ENCODE measurements at regions not wholly inside any gene's neighbourhood (a gene's known extent, or its start where the extent isn't known, plus 50 kb on each side); places are given as distances from the start of the nearest gene placed in this dataset.
A peak's percentile ranks its signal among the peaks of the same experiment; 100 is the strongest.

GRCh38 chr3:189049458-189050236 is 122.1 kb upstream of the TPRG1 start:
- no peak for DNase-seq (ENCODE audit: low read depth)

- DNase-seq (ENCODE audit: low read depth): no peak
Measured at GRCh38 chr3:189053322-189053721, 118.4 kb upstream of the TPRG1 start.

GRCh38 chr3:189056646-189057335 is 115.0 kb upstream of the TPRG1 start:
- no peak for DNase-seq (ENCODE audit: low read depth)

- DNase-seq (ENCODE audit: low read depth): no peak
Measured at GRCh38 chr3:189057369-189057768, 114.4 kb upstream of the TPRG1 start.

GRCh38 chr3:189058071-189058470 is 113.7 kb upstream of the TPRG1 start:
- DNase-seq (ENCODE audit: low read depth): no peak

- no peak for DNase-seq (ENCODE audit: low read depth)
Measured at GRCh38 chr3:189070965-189071364, 100.8 kb upstream of the TPRG1 start.

- peak; percentile 8 for DNase-seq (ENCODE audit: low read depth)
Measured at GRCh38 chr3:189071446-189071845, 100.3 kb upstream of the TPRG1 start.

- no peak for DNase-seq (ENCODE audit: low read depth)
Measured at GRCh38 chr3:189076449-189076848, 95.3 kb upstream of the TPRG1 start.

GRCh38 chr3:189080745-189081144 is 91.0 kb upstream of the TPRG1 start:
- no peak for DNase-seq (ENCODE audit: low read depth)

- no peak for DNase-seq (ENCODE audit: low read depth)
Measured at GRCh38 chr3:189082666-189083427, 88.9 kb upstream of the TPRG1 start.

- no peak for DNase-seq (ENCODE audit: low read depth)
Measured at GRCh38 chr3:189084620-189085019, 87.2 kb upstream of the TPRG1 start.

GRCh38 chr3:189092547-189092946 is 79.2 kb upstream of the TPRG1 start:
- no peak for DNase-seq (ENCODE audit: low read depth)

- DNase-seq (ENCODE audit: low read depth): no peak
Measured at GRCh38 chr3:189094539-189094938, 77.2 kb upstream of the TPRG1 start.

- no peak for DNase-seq (ENCODE audit: low read depth)
Measured at GRCh38 chr3:189096092-189096491, 75.7 kb upstream of the TPRG1 start.

GRCh38 chr3:189099031-189099471 is 72.7 kb upstream of the TPRG1 start:
- DNase-seq (ENCODE audit: low read depth): peak; percentile 4

GRCh38 chr3:189099505-189100290 is 72.1 kb upstream of the TPRG1 start:
- DNase-seq (ENCODE audit: low read depth): no peak

- no peak for DNase-seq (ENCODE audit: low read depth)
Measured at GRCh38 chr3:189100866-189101265, 70.9 kb upstream of the TPRG1 start.

GRCh38 chr3:189101594-189101993 is 70.2 kb upstream of the TPRG1 start:
- DNase-seq (ENCODE audit: low read depth): no peak

- DNase-seq (ENCODE audit: low read depth): no peak
Measured at GRCh38 chr3:189103208-189103607, 68.6 kb upstream of the TPRG1 start.

- peak; percentile 8 for DNase-seq (ENCODE audit: low read depth)
Measured at GRCh38 chr3:189108067-189108466, 63.7 kb upstream of the TPRG1 start.

- no peak for DNase-seq (ENCODE audit: low read depth)
Measured at GRCh38 chr3:189108735-189109134, 63.0 kb upstream of the TPRG1 start.

GRCh38 chr3:189109145-189109544 is 62.6 kb upstream of the TPRG1 start:
- DNase-seq (ENCODE audit: low read depth): no peak

Data from EH (cell line).